Right renal cortex interstitium (tissue), 3 donors: ENCODE measurements at regions not wholly inside any gene's neighbourhood (a gene's known extent, or its start where the extent isn't known, plus 50 kb on each side); places are given as distances from the start of the nearest gene placed in this dataset.

ENCODE experiments used
- DNase-seq, 3 donors: peaks; one replicate each; pipeline ENCODE4 v3.0.0-alpha.2; 2013; ENCODE audit warnings: low read depth in 3 of 3, low spot score in 2 of 3

DNA sequence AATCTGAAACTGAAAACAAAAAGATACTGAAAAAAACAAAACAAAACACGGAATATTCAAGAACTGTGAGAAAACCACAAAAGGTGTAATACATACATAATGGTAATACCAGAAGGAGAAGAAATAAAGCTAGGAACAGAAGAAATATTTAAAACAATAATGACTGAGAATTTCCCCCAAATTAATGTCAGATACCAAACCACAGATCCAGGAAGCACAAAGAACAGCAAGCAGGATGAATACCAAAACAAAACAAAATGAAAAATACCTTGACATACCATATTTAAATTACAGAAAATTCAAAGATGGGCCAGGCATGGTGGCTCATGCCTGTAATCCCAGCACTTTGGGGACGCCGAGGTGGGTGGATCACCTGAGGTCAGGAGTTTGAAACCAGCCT lies 57.7 kb upstream of the PARD3 start:
- DNase-seq, result no peak

GRCh38 chr10:34869135-34869836 lies 54.2 kb upstream of the PARD3 start:
- DNase-seq, result no peak

- no peak for DNase-seq
These were observed 53.5 kb upstream of the PARD3 start for GRCh38 chr10:34868589-34868988.

GRCh38 chr10:34866848-34867247 lies 51.8 kb upstream of the PARD3 start:
- DNase-seq, result no peak
